NCI-H1048 (cell line): ENCODE measurements at regions not wholly inside any gene's neighbourhood (a gene's known extent, or its start where the extent isn't known, plus 50 kb on each side); places are given as distances from the start of the nearest gene placed in this dataset.
"Not testable (repeated sequence)": the region's sequence is repeated elsewhere in the genome, so short reads cannot be mapped to it uniquely, and the experiment has no call there.

Experiments used
- DNase-seq: peaks from one replicate; lab custom pipeline; 2025; lab: John Stamatoyannopoulos, UW

- DNase-seq, result no peak
Observed at GRCh38 chr11:96706761-96707160, 316.9 kb downstream of the JRKL start.

- DNase-seq, result no peak
Observed at GRCh38 chr11:96707273-96707672, 317.5 kb downstream of the JRKL start.

GRCh38 chr11:96708219-96708878 is 318.5 kb downstream of the JRKL start:
- DNase-seq, result no peak

DNA sequence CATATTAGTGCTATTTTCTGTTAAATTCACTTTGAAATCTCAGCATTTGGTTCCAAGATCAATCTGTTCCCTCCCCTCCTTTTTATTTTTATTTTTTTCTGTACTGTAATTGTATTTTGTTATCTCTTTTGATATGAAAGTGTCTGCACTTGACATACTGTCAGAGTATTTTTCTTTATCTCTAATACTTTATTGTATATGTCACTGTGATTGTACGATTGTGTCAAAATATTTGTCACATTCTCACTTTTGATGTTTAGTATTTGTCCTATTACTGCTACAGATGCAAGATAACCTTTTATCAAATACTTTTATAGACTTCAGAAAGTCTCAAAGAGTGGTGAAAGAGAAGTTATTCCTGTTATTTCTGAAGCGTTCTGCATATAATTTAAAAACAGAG is 323.5 kb downstream of the JRKL start:
- no peak for DNase-seq

DNA sequence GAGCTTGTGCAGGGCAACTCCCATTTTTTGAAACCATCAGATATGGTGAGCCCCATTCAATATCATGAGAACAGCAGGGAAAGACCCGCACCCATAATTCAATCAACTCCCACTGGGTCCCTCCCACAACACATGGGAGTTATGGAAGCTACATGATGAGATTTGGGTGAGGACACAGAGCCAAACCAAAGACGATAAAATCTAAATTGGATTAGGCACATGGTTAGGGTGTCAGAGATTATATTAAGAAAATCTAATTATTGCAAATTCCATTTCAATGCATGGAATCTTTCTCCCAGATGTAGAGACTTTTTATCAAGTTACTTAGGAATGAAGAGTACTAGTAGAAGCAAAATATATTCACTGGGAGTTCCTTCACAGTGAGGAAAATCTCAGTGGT is 324.9 kb downstream of the JRKL start:
- DNase-seq, result no peak

DNA sequence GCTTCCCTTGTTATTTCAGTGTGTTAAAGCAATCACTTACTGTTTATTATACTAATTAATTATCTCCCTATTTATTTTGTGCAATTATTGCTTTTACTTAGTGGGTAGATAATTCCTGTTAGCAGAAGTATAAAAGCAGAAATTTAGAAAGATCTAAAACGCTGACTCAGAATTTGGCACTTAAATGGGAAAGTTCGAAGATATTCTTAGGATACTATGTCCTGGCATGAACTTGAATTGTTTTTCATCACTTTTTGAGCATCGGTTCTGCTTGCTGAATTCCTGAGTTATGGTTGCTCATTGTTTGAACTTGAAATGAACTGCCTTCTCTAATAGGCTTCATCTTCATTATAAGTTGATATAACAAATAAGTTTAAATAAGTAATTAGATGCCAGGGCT is 325.4 kb downstream of the JRKL start:
- DNase-seq, result no peak

- DNase-seq, result no peak
Observed at GRCh38 chr11:96736601-96737000, 346.8 kb downstream of the JRKL start.

GRCh38 chr11:96738311-96738710 is 348.5 kb downstream of the JRKL start:
- DNase-seq, result no peak

GRCh38 chr11:96741068-96741467 is 351.3 kb downstream of the JRKL start:
- DNase-seq, result no peak

GRCh38 chr11:96744697-96745096 is 354.9 kb downstream of the JRKL start:
- no peak for DNase-seq

GRCh38 chr11:96748639-96749370 is 359.0 kb downstream of the JRKL start:
- no peak for DNase-seq

GRCh38 chr11:96751807-96752206 is 362.0 kb downstream of the JRKL start:
- DNase-seq, result not testable (repeated sequence)

- no peak for DNase-seq
Observed at GRCh38 chr11:96752221-96752620, 362.4 kb downstream of the JRKL start.

- DNase-seq, result no peak
Observed at GRCh38 chr11:96753997-96754396, 364.2 kb downstream of the JRKL start.

GRCh38 chr11:96755209-96755608 is 365.4 kb downstream of the JRKL start:
- DNase-seq, result no peak

DNA sequence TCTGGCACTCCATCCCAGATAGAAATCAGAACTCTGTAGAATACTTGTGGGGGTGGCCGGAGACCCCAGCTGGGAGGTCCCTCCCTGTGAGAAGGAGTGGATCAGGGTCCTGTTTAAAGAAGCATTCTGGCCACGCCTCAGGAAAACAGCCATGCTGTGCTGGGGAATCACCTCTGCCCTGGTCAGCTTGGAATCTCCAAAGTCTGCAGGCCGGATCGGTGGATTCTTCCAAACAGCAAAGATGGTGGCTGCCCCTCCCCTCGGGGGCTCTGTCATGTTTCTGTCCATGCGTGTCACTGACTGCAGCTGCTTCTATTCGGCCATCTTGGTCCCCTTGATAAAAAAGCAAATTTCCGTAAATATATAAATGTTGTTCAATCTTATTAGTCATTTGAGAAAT is 365.9 kb downstream of the JRKL start:
- DNase-seq, result no peak

DNA sequence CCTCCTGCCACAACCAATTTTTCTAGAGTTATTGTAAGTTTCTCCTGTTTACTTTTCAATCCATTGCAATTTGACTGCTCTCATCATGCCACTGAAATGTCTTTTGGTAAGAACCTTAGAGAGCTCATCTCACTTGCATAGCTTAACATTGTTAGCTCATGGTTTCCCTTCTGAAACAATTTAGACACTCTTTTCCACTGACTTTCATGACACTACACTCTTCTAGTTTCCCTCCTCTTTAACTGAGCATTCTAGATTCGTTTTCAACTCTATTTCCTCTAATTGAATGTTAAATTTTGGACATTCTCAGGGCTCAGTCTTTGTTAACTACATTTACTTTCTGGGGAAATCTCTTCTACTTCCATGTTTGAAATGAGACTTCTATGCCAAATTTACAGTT is 369.1 kb downstream of the JRKL start:
- DNase-seq, result no peak

GRCh38 chr11:96760306-96760705 is 370.5 kb downstream of the JRKL start:
- DNase-seq, result no peak

DNA sequence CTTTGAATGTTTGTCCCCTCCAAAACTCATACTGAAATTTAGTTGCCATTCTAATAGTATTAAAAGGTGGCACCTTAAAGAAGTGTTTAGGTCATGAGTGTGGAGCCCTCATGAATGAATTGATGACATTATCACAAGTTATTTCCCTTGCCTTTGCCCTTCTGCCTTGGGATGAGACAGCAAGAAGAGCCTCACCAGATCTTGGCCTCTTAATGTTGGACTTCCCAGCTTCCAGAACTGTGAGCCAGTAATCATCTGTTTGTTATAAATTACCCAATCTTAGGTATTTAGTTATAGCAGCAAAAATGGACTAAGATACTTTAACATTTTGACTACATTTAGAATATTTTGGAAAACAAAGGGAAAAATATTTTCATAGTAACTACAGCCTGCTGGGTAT is 371.0 kb downstream of the JRKL start:
- no peak for DNase-seq

- no peak for DNase-seq
Observed at GRCh38 chr11:96761451-96761850, 371.6 kb downstream of the JRKL start.

DNA sequence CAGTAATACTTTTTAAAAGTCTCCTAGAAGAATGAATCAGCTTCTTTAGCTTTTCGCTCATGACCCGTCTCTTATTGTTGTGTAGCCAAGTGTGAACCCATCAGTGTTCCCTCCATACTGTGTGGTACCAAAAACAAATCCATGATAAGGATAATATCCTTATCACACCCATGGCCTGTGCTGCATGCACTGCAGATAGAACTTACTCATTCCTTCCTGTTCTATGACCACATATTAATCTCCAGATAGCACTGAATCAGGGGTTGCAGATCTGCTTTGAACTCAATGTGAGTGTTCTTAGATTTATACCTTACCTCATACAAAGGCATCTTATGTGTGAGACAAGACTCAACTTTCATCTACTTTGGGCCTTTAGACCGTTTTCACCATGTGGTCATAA is 373.4 kb downstream of the JRKL start:
- no peak for DNase-seq

DNA sequence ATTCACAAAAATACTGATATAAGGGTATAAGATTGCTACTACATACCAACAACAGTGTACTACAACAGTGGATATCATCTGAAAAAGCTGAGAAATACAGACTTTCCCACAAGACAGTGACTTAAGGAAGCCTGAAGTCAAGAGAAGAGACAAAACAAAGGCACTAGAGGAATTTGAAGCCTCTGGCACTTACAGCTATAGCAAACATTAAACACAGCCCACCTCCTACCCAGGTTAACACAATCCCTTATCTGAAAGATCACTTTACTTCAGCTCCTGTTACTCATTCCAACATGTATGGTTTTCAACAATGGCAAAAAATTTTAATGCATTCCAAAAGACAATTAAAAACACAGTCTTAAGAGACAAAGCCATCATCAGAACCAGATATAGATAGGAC is 388.5 kb downstream of the JRKL start:
- no peak for DNase-seq

- no peak for DNase-seq
Observed at GRCh38 chr11:96779030-96779429, 389.2 kb downstream of the JRKL start.

GRCh38 chr11:96781082-96781481 is 391.3 kb downstream of the JRKL start:
- DNase-seq, result no peak
